ENCODE measurements at regions not wholly inside any gene's neighbourhood (a gene's known extent, or its start where the extent isn't known, plus 50 kb on each side); places are given as distances from the start of the nearest gene placed in this dataset.

GRCh38 chr10:130905921-130906320 is 405.6 kb downstream of the TCERG1L start:
- H3K27ac ChIP-seq, result no peak overlapping the region
- TF ChIP-seq ZFX (IDR thresholded peaks at IDR 0.05) (no peak), CTCF (conservative IDR thresholded peaks at IDR 0.05) (no peak)

GRCh38 chr10:130910848-130911247 is 400.7 kb downstream of the TCERG1L start:
- TF ChIP-seq ZFX (IDR thresholded peaks at IDR 0.05), result no peak
- no peak for TF ChIP-seq CTCF (conservative IDR thresholded peaks at IDR 0.05)
- H3K27ac ChIP-seq, result no peak overlapping the region

- TF ChIP-seq ZFX (IDR thresholded peaks at IDR 0.05) (no peak), CTCF (conservative IDR thresholded peaks at IDR 0.05) (no peak)
Measured at GRCh38 chr10:130913844-130914243, 397.7 kb downstream of the TCERG1L start.

GRCh38 chr10:130914367-130914766 is 397.2 kb downstream of the TCERG1L start:
- TF ChIP-seq CTCF (conservative IDR thresholded peaks at IDR 0.05) (no peak), ZFX (IDR thresholded peaks at IDR 0.05) (no peak)
- no peak overlapping the region for H3K27ac ChIP-seq

More at GRCh38 chr10:130913844-130914243, 397.7 kb downstream of the TCERG1L start:
- H3K27ac ChIP-seq, result no peak overlapping the region

- no peak overlapping the region for H3K27ac ChIP-seq
- TF ChIP-seq ZFX (IDR thresholded peaks at IDR 0.05) (no peak), CTCF (conservative IDR thresholded peaks at IDR 0.05) (no peak)
Measured at GRCh38 chr10:130915065-130915464, 396.5 kb downstream of the TCERG1L start.

- TF ChIP-seq ZFX (IDR thresholded peaks at IDR 0.05) (no peak), CTCF (conservative IDR thresholded peaks at IDR 0.05) (no peak)
- H3K27ac ChIP-seq, result no peak overlapping the region
Measured at GRCh38 chr10:130921461-130921860, 390.1 kb downstream of the TCERG1L start.

GRCh38 chr10:130921911-130922440 is 389.5 kb downstream of the TCERG1L start:
- H3K27ac ChIP-seq, result no peak overlapping the region

More at GRCh38 chr10:130921911-130922440, 389.5 kb downstream of the TCERG1L start:
- TF ChIP-seq CTCF (conservative IDR thresholded peaks at IDR 0.05), result no peak
- no peak for TF ChIP-seq ZFX (IDR thresholded peaks at IDR 0.05)
